Activated CD4-positive, alpha-beta T cell treated with anti-CD3 and anti-CD28 coated beads, Interleukin-2, amount 50 U/mL, for 1 hour (primary cell): ENCODE measurements at regions not wholly inside any gene's neighbourhood (a gene's known extent, or its start where the extent isn't known, plus 50 kb on each side); places are given as distances from the start of the nearest gene placed in this dataset.

Source experiments
- DNase-seq: peaks from one replicate; pipeline ENCODE4 v3.0.0-alpha.2; 2020

DNA sequence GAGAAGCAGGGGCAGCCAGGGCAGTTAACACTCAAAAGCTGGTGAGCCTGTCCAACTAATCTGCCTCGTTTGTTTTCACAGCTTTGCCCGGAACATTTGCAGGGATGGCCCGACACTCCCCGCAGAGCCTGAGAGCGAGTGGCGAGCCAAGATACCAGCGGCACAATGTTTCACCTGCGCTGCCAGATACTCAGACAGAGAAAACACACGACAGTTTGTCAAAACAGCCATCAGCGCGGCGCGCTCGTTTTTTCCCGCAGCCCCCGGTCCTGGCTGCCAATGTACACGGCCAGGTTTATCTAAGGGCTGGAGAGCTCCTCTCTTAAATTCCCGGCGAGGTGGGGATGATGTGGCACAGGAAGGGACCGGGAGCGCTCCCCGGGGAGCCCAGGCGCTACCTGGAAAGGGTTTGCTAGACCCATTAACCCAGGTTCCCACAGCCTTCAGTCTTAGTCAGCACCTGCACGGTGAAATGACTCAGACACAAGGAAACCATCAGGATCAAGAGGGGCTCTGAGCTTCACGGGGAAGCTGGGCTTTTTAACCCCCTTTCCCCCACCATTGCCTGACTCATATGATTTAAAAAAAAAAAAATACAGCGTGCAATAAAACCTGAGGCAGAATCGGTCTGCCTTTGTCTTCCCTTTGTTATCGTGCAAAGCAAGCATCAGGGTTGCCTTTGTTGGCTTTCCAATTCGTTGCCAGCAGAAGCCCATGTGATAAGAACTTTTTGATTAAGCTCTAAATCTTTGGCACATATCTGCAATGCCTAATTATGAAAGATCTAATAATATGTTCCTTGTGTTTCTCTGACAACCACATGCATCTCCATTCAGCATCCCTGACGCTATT, 186.2 kb downstream of the EFNB2 start:
- DNase-seq: no peak

DNA sequence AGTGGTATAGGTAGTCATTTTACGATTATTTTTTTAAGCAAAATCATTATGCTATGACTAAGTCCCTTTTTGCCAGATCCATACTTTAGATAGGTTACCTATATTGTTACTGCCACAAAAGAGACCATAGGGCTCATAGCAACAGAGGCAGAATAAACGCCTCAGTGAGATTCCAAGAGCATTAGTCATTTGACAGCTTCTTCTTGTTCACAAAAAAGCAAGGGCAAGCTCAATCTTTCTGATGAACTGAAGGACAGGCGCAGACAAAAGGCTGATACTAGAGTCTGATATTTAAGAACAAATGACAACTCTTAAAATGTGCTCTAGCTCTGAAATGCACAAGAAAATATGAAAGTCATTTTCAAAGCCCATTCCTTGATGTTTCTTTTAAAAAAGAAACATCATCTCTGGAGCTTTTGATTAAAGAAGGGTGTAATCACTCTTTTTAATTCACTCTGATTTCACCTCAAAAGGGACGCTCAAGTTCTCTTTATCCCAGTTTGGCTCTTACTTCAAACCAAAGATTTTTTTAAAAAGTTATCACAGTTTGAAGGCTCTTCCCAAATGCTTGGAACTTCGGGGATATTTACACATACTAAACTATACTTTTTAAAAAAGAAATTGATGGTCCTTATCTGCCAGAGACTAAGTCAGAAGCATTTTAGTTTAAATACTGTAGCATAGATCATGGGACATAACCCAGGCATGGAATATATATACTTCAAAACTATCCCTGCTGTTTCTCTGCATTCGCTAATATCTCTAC, 187.2 kb downstream of the EFNB2 start:
- no peak for DNase-seq

DNA sequence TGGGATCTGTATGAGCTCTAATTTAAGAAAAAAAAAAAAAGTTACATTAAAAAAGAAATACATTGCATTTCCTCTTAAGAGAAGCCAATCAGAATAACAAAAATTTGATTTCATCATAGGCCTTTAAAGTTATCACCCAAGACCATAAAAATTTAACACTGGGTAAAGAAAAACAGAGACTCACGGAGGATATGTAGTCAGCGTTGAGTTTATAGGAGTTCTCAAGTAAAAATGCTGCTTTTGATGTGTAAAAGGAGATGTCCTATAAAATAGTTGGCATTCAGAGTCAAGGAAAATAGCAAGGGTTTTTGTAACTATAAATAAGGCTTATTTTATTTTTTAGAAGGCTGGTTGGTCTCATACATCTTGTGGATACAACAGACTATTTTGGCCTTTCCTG, 191.1 kb downstream of the EFNB2 start:
- no peak for DNase-seq

DNA sequence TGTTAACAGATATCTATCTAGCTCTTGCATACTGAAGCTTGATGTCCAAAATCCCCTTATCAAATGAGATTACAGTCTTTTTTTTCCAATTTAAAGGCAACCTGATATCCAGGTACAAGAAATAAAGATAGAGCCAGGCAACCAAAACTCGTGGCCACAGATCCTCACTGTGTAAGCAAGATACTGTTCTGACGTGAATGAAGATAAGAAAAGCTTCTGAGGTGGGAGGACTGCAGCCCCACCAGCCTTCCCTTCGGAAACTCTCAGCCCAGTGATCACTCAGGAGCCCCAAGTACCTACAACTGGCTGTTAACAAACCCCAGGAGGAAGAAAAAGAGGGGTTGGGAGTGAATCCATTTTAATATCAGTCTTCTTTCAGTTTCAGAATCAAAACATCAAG, 191.6 kb downstream of the EFNB2 start:
- no peak for DNase-seq

DNA sequence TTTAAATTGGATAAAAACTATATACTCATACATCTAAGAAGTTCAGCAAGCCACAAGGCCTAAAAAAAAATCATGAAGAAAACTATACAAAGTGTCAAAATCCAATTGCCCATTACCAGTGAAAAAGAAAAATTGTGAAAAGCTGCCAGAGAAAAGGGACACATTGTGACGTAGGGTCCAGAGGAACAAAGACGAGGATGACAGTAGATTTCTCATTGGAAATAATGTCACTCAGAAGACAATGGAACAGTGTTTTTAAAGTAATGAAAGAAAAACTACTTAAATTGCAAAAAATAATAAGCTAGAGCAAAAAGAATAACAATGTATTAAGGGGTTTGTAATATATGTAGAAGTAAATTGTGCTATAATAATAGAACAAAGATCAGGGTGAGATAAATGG, 195.2 kb downstream of the EFNB2 start:
- DNase-seq: no peak

DNA sequence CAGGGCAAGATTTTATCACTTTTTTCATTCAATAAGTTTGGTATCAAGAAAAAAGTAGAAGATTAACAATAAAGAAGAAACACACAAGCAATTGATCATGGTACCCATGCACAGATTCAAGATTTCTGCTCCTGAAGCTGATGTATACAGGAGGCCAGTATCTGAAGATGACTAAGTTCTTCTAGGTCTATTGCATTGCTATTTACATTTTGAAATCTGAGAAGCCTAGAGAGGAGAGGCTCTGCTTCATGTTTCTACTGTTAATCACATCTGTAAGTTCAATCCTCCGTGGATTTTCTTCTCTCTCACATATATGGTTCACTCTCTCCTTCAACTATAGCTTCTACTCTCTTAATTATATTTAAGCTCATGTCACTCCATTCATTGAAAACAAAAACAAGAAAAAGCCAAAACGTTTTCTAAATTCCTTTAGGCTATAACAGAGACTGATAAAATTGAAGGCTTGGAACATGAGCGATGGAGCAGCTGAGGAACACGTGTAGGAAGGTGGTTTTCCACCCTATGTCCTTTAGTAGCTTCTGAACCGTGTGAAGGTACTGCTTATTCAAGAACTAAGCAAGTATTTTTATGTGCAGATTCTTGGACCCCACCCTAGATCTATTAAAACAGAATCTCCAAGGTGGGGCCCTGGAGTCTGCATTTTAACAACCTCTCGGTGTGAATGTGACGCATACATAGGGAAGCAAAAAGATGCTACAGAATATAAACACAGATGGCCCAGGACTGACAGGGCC, 198.2 kb downstream of the EFNB2 start:
- no peak for DNase-seq

DNA sequence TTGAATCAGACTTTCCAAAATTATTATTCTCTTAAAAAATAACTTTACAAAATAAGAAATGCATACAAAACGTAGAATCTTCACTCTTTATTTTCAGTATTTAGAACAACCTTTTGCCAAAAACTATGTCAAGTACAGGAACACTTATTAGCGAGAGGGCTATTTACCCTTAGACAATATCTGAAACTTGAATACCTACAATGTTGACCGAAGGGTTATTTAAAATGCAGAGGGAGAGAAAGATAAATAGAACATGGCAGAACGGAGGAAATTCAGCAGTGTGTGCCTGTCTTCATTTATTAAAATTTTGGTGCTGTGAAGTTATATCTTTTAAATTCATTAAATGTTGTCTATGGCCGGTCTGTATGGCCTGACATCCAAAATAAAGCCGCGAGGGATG, 198.8 kb downstream of the EFNB2 start:
- no peak for DNase-seq

DNA sequence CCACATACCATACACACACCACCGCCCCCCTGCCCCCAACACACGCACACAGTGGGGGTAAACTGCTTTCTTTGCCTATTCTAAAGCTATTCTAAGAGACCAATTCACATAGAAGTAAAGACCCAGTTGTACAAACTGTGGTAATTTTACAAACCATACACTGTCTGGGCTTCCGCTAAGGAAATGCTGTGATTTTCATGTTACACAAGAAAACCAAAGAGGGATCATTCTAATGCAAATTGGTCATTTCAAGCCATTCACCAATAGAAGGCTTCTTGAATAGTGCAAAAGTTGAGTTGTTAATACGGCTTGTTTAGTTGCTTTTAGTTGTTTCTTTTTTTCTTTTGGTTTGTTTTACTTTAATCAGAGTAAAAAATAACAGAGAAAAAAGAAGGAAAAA, 202.8 kb downstream of the EFNB2 start:
- DNase-seq: no peak

DNA sequence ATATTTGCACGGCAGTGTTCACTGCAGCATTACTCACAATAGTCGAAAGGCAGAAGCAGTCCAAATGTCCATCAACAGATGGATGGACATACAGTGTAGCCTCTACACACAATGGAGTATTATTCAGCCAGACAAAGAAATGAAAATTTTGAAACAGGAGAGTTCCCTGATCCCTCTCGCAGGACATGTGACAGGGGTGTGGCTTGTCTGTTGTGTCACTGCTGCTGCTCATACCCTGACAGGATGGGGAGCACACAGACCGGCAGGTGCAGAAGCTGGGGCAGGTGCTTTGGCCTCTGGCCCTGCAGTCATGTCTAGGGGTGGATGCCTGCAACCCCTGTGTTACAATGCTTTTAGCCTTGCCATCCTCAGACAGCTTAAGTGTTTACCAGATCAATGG, 204.3 kb downstream of the EFNB2 start:
- DNase-seq: no peak

DNA sequence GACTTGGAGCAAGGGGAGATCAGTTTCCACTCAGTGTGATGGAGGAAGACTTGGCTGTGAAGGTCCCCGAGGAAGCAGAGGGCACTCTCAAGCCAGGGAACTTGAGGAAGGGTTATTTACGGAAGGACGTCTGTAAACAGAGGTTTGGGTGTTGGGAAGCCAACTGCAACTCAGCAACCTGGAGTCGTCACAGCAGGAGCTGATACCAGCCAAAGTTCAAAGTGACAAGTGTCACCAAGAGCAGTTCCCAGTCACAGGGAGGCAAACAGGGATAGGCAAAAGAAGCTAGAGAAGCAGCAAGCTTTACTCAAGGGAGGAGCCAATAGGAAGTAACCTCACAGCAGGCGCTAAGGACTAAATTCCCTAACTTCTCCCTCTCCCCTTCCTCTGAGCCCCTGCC, 205.5 kb downstream of the EFNB2 start:
- no peak for DNase-seq

DNA sequence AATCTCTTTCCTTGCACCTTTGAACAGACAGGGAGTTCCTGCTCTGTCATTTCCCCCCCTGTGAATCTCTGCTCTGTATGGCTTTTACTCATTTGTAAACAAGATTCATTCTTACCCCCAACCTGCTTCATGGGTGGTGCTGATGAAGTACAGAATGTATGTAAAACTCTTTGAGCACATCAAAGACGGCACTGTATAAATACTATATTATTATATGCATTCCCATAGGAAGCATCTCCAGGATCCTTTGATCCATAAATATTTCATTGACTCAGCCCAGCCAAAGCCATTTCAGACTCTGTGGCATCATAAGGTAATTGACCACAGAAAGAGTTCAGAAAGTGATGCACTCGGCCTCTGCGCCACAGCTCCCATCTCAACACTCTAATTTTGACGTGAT, 208.7 kb downstream of the EFNB2 start:
- no peak for DNase-seq

DNA sequence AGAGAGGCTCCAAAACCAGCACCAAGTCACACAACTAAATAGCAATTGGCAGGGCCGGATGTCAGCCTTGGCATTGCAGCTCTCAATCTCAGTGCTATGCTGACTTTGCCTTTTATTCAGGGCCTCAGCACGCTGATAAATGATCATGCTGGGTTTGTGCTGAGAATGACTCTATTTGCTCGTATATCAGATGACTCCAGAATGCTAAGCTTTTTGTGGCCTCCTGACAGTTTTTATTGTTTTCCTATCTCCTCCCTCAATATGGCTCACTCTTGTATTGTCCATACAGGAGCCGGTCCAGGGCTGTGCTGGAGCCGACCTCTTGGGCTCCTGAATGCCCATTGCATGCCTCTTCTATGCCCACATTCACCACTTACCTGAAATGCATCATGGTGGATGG, 211.0 kb downstream of the EFNB2 start:
- DNase-seq: no peak

DNA sequence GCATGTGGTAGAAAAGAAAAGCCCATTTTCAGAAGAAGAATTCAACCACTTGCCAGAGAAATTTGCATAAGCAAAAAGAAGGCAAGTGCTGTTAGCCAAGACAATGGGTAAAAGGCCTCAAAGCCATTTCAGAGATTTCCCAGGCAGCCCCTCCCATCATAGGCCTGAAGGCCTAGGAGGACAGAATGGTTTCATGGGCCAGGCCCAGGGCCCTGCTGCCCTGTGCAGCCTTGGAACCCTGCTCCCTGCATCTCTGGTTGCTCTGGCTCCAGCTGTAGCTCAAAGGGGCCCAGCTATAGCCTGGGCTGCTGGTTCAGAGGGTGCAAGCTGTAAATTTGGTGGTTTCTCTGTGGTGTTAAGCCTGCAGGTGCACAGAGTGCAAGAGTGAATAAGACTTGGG, 212.8 kb downstream of the EFNB2 start:
- DNase-seq: no peak

DNA sequence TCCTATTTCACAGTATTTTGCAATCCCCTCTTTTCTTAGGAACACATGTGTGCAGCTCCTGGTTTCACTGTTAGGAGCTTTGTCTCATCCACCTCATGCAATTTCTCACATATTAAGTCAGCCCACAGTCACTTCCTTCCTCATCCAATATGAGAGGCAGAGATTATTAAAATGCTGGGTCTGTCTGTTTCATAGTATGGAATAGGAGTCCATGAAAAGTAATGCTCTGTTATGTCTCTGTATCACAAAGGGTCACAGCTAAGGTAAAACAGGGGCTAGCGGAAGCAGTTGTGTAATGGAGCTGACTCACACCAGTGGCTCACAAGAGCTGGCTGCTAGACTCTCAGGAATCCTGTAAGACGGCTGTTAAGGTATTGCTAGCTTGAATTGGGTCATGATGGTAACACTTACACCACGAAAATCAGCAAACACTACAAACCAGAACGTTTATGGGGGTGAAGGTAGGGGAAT, 216.5 kb downstream of the EFNB2 start:
- no peak for DNase-seq

DNA sequence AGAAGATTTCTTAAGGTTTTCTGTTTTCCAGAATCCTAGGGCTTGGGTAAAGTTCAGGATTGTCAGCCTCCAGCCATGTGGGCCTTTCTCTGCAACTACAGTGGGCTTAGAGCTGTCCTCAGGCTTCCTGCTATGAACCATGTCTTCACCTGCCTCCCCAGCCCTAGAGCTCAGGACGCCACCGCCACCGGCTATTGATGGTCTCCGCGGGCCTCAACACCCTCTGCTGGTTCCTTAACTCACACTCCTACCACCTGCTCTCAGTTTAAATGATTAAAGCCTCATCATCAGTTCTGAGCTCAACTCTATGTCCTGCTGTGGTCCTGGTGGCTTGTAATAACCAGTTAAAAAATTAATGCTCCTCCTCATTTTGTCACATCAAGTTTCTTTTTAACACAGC, 221.0 kb downstream of the EFNB2 start:
- no peak for DNase-seq

DNA sequence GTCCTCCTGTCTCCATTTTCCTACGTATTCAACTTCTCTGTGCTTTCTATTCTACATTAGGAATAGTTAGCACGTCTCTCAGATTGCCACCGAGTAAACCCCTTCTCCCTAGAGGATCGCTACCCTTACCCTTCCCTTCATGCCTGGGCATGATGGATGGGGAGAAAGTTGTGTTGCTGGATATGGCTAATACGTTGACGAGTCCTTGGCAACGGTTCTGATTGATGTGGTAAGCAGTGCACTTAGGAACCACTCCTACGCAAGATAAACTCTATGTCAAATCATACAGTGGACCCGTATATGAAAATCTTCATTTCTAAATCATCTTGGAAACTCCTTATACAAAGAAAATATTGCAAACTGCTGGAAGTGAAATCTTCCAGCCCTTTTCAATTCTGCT, 224.5 kb downstream of the EFNB2 start:
- DNase-seq: no peak

DNA sequence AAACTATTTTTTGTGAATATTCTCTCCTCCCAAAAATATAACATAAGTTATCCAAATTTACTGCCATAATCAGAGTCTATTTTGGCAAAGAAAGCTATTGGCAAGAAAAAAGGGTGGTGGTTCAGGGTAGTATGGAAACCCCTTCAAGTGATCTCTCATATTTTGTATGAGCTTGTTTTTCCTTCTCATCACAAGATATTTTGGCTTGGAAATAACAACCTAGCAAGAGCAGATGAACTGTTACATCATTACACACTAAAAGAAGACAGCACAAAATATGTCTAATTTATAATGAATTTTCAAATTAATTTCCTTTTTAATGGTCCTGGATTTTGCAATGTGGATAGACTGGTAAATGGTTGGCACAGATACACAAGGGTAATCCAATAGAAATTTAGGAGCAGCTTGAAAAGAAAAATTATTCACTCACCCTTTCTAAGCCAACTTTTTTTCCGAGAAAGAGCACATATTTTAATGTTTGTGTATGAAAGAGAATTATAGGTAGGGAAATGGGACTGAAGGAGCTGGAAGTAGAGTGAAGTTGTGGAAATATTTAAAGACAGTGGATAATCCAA, 225.1 kb downstream of the EFNB2 start:
- DNase-seq: no peak

DNA sequence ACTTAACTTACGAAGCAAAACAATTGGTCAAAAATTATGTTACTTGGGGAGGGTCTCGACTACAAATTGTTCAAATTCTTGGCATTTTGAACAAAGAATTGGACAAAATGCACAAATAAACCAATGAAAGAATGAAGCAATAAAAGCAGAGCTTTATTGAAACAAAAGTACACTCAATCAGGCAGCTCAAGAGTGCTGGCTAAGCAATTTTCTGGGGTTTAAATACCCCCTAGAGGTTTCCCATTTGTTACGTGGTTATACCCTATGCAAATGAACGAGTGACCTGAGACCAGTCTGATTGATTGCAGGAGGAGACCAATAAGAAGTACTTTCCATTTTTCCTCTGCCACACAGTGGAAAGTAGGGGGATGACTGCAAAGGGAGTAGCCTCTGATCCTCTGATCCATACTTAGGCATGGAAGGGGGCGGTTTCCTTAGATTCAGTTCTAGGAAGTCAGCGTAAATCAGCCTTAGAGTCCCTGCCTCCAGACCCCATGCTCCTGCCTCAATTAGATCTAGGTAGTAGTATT, 228.6 kb downstream of the EFNB2 start:
- no peak for DNase-seq

DNA sequence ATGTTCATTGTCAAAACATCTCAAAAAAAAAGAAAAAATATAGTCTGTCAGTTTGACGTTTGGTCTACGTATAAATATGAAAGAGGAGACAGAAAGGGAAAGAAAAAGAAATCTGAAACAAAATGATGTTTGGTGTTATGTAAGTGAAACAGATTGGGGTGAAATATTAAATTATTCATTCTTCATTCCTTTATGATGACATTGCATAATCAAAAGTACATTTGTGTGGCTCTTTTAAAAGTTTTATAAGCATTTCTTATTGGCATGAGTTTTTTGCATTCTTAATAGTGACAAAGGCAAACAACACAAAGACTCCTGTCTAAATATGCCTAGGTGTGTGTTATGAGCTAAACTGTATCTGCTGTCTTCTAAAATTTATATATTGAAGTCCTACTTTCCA, 232.6 kb downstream of the EFNB2 start:
- no peak for DNase-seq

DNA sequence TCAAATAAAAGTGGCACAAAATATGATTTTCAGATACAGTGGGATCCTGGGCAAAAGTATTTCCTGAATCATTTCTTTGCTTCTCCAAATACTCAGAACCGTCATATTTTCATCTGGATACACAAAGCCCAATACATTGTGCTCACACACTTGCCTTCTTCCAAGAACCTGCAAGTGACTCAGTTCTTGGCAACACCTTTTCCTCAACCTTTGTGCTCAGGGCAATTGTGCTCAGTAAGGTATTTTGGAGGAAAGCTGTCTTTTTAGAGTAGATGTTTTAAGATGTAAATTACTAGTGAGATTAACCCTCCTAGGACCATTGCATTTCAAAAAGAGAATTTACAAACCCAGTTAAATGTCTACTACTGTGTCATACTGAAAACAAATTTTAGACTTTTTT, 233.5 kb downstream of the EFNB2 start:
- no peak for DNase-seq

DNA sequence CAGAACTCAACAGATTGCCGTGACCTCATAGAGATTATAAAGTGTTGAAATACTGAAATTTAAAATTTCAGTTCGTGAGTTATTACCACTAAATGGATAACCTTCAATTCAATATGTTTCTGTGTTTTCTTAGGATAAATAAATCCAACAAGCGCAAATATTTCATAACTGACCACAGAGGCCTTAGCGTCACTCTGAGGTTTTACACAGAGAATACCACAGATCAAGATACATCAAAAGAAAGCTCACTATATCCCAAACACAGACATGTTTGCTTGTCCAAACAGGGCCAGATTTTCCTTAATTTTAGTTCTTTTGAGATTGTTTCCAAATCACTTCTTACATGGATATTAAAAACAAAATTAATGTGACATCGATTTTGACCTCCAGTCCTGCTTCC, 235.8 kb downstream of the EFNB2 start:
- no peak for DNase-seq

DNA sequence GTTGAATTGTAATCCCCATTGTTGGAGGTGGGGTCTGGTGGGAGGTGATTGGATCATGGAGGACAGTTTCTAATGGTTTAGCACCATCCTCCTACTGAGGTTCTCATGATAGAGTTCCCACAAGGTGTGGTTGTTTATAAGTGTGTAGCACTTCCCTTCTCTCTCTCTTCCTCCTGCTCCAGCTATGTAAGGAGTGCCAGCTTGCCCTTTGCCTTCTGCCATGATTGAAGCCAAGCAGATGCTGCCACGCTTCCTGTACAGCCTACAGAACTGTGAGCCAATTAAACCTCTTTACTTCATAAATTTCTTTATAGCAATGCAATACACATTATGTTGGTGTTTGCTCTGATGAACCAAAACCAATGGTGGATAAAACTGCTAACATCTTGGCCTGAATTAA, 238.2 kb downstream of the EFNB2 start:
- DNase-seq: no peak

DNA sequence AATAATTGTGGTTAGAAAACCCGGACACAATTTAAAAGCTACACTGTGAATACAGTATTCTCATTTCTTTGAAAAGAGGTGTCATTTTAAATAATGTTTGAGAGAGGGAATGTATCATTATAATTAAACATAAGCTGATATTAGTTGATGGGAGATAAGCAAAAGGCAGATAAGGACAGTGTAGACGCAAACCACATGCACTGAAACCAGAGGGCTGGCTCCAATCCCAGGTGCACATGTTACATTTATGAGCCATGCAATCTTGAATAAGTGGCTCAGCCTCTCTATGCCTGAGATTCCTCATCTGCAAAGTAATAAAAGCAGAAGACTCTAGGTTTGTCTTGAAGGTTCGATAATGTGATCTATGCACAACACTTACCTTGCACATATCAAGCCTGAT, 238.7 kb downstream of the EFNB2 start:
- DNase-seq: no peak
